ENCODE measurements at regions not wholly inside any gene's neighbourhood (a gene's known extent, or its start where the extent isn't known, plus 50 kb on each side); places are given as distances from the start of the nearest gene placed in this dataset.
"Not testable (repeated sequence)": the region's sequence is repeated elsewhere in the genome, so short reads cannot be mapped to it uniquely, and the experiment has no call there.

- no peaks in the 10 kb centered on the region for H3K27me3 ChIP-seq (ENCODE audit: insufficient read depth, low read depth, severe bottlenecking)
- H3K9me3 ChIP-seq (ENCODE audit: severe bottlenecking), result no peaks in the 10 kb centered on the region
- no peak for TF ChIP-seq CTCF (IDR thresholded peaks at IDR 0.05; ENCODE audit: low read depth, low read length)
- H3K36me3 ChIP-seq, result no peaks in the 10 kb centered on the region
- DNase-seq, result no peak
- no peak overlapping the region for H3K4me3 ChIP-seq (ENCODE audit: low read depth, low read length)
- H3K27ac ChIP-seq, result no peak overlapping the region
These were observed 117.1 kb upstream of the DUSP10 start for GRCh38 chr1:221858818-221859611.

- H3K27me3 ChIP-seq (ENCODE audit: insufficient read depth, low read depth, severe bottlenecking); H3K27ac ChIP-seq; H3K4me3 ChIP-seq (ENCODE audit: low read depth, low read length); H3K9me3 ChIP-seq (ENCODE audit: severe bottlenecking); H3K36me3 ChIP-seq; DNase-seq: not testable (repeated sequence)
These were observed 115.2 kb upstream of the DUSP10 start for GRCh38 chr1:221857094-221857444.

GRCh38 chr1:221856228-221857093 is 114.6 kb upstream of the DUSP10 start:
- Histone ChIP-seq H3K4me3 (ENCODE audit: low read depth, low read length) (no peak overlapping the region), H3K9me3 (ENCODE audit: severe bottlenecking) (no peaks in the 10 kb centered on the region), H3K27me3 (ENCODE audit: insufficient read depth, low read depth, severe bottlenecking) (no peaks in the 10 kb centered on the region), H3K27ac (no peak overlapping the region), H3K36me3 (no peaks in the 10 kb centered on the region)
- no peak for TF ChIP-seq CTCF (IDR thresholded peaks at IDR 0.05; ENCODE audit: low read depth, low read length)
- no peak for DNase-seq

- H3K27me3 ChIP-seq (ENCODE audit: insufficient read depth, low read depth, severe bottlenecking), result no peaks in the 10 kb centered on the region
- no peaks in the 10 kb centered on the region for H3K36me3 ChIP-seq
- no peak for DNase-seq
- H3K9me3 ChIP-seq (ENCODE audit: severe bottlenecking), result no peaks in the 10 kb centered on the region
- H3K27ac ChIP-seq, result no peak overlapping the region
- no peak for TF ChIP-seq CTCF (IDR thresholded peaks at IDR 0.05; ENCODE audit: low read depth, low read length)
- no peak overlapping the region for H3K4me3 ChIP-seq (ENCODE audit: low read depth, low read length)
These were observed 113.3 kb upstream of the DUSP10 start for GRCh38 chr1:221855156-221855555.

GRCh38 chr1:221851336-221851735 is 109.4 kb upstream of the DUSP10 start:
- no peaks in the 10 kb centered on the region for H3K9me3 ChIP-seq (ENCODE audit: severe bottlenecking)
- no peak for TF ChIP-seq CTCF (IDR thresholded peaks at IDR 0.05; ENCODE audit: low read depth, low read length)
- no peaks in the 10 kb centered on the region for H3K36me3 ChIP-seq
- no peak for DNase-seq
- H3K27me3 ChIP-seq (ENCODE audit: insufficient read depth, low read depth, severe bottlenecking), result no peaks in the 10 kb centered on the region
- no peak overlapping the region for H3K27ac ChIP-seq
- no peak overlapping the region for H3K4me3 ChIP-seq (ENCODE audit: low read depth, low read length)

GRCh38 chr1:221850470-221851187 is 108.7 kb upstream of the DUSP10 start:
- Histone ChIP-seq H3K4me3 (ENCODE audit: low read depth, low read length) (no peak overlapping the region), H3K27me3 (ENCODE audit: insufficient read depth, low read depth, severe bottlenecking) (no peaks in the 10 kb centered on the region), H3K36me3 (no peaks in the 10 kb centered on the region), H3K9me3 (ENCODE audit: severe bottlenecking) (no peaks in the 10 kb centered on the region), H3K27ac (no peak overlapping the region)
- TF ChIP-seq CTCF (IDR thresholded peaks at IDR 0.05; ENCODE audit: low read depth, low read length), result no peak
- no peak for DNase-seq
